ENCODE measurements at regions not wholly inside any gene's neighbourhood (a gene's known extent, or its start where the extent isn't known, plus 50 kb on each side); places are given as distances from the start of the nearest gene placed in this dataset.

DNA sequence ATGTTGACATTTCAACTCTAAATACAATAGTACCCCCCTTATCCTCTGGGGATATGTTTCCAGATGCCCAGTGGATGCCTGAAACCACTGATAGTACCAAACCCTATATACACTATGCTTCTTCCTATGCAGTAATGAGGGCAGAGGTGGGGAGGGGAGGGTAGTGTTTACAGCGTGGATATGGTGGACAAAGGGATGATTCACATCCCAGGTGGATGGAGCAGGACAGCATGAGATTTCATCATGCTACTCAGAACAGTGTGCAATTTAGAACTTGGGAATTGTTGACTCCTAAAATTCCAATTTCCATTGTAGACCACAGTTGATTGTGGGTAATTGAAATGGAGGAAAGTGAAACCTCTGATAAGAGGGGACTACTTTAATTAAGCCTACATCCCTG lies 75.4 kb downstream of the TSN start:
- Histone ChIP-seq H3K4me1 (ENCODE audit: control insufficient read depth in 5 of 5, insufficient read depth in 5 of 5, low read length in 5 of 5) (no peaks in the 10 kb centered on the region), H3K27ac (ENCODE audit: low read depth in 1 of 2, low read length in 1 of 2) (no peak overlapping the region), H3K27me3 (ENCODE audit: control insufficient read depth in 3 of 3, insufficient read depth in 3 of 3, low read length in 2 of 3) (no peaks in the 10 kb centered on the region), H3K9ac (ENCODE audit: insufficient read depth in 1 of 2, low read length in 2 of 2) (no peak overlapping the region), H3K9me3 (ENCODE audit: control insufficient read depth in 4 of 4, insufficient read depth in 3 of 4, low read length in 3 of 4) (no peaks in the 10 kb centered on the region), H3K4me3 (no peak overlapping the region), H3K36me3 (ENCODE audit: control insufficient read depth in 4 of 4, insufficient read depth in 4 of 4, low read length in 4 of 4) (no peaks in the 10 kb centered on the region)
- DNase-seq = no peak
- 91 to 92% methylated on average over 1 of the region's 1 CpG for WGBS, 2 donors
- ATAC-seq (ENCODE audit: insufficient read depth, low FRiP score) = no peak
- TF ChIP-seq, protein P1, sequence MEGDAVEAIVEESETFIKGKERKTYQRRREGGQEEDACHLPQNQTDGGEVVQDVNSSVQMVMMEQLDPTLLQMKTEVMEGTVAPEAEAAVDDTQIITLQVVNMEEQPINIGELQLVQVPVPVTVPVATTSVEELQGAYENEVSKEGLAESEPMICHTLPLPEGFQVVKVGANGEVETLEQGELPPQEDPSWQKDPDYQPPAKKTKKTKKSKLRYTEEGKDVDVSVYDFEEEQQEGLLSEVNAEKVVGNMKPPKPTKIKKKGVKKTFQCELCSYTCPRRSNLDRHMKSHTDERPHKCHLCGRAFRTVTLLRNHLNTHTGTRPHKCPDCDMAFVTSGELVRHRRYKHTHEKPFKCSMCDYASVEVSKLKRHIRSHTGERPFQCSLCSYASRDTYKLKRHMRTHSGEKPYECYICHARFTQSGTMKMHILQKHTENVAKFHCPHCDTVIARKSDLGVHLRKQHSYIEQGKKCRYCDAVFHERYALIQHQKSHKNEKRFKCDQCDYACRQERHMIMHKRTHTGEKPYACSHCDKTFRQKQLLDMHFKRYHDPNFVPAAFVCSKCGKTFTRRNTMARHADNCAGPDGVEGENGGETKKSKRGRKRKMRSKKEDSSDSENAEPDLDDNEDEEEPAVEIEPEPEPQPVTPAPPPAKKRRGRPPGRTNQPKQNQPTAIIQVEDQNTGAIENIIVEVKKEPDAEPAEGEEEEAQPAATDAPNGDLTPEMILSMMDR (IDR thresholded peaks at IDR 0.05; ENCODE audit: control extremely low read depth, extremely low read depth) = no peak

DNA sequence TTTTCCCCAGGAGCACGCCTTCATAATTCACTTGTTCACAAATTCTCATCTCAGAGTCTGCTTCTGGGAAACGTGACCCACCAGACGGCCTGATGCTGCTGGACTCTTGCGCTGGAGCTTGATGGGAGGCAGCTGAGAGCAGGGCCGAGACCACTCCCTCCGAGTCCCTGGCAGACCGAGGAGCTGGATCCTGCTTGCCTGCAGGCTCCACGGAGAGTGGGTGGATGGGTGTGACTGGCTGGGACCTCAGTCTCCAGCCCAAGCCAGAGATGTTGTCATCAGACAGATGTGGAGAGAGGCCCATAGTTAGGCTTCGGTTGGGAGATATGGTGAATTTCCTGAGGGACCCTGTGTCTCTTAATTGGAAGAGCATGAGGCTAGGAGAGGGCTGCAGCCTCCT lies 76.4 kb downstream of the TSN start:
- WGBS, 2 donors = 86 to 96% methylated on average over 9 of the region's 9 CpGs

DNA sequence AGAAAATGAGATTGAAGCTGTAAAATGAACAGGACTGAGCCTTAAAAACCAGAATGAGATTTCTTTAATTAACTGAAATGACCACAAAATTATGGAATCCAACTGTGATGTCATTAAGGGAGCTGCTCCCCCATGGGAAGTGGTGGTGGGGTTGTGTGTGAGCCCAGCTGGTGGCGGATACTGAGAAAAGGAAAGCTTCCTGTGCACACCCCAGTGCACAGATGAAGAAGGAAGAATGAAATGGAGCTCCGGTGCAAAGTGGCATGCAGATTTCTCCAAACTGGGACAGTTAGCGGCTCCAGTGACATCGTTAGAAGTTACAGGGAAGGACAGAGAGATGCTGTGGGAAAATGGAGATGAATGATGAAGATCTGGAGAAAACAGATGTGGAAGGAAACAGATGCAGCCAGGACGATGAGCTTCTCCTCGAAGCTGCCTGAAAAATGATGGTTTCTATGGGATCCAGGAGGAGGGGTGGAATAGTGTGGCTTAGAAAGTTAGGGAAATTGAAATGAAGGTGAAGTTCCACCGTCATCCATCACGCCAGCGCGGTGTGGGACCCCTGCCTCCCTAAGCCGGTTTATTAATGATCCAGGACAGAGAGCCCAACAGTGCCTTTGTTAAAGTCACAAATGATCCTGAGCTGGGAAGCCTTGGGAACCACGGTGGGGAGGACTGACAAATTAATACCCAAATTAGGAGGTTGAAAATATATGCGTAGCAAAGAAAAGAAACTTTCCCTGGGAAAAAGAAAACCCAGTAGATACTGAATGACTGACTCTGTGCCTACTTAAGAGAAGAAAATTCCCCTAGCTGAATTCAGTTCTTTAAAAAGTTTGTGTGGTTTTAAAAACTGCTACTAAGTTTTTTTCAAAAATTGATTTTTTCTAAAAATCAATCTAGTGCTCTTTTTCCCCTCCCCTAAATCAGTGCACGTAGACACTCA lies 77.2 kb downstream of the TSN start:
- TF ChIP-seq, protein P1 (IDR thresholded peaks at IDR 0.05; ENCODE audit: control extremely low read depth, extremely low read depth) = no peak
- no peak for ATAC-seq (ENCODE audit: insufficient read depth, low FRiP score)
- Histone ChIP-seq H3K27ac (ENCODE audit: low read depth in 1 of 2, low read length in 1 of 2) (no peak overlapping the region), H3K9ac (ENCODE audit: insufficient read depth in 1 of 2, low read length in 2 of 2) (no peak overlapping the region), H3K9me3 (ENCODE audit: control insufficient read depth in 4 of 4, insufficient read depth in 3 of 4, low read length in 3 of 4) (peaks cover 0 to 2% (median 0%) of the 10 kb centered on the region in 4 donors), H3K27me3 (ENCODE audit: control insufficient read depth in 3 of 3, insufficient read depth in 3 of 3, low read length in 2 of 3) (no peaks in the 10 kb centered on the region), H3K4me3 (no peak overlapping the region), H3K4me1 (ENCODE audit: control insufficient read depth in 5 of 5, insufficient read depth in 5 of 5, low read length in 5 of 5) (peaks cover 0 to 3% (median 0%) of the 10 kb centered on the region in 5 donors), H3K36me3 (ENCODE audit: control insufficient read depth in 4 of 4, insufficient read depth in 4 of 4, low read length in 4 of 4) (no peaks in the 10 kb centered on the region)
- 86 to 89% methylated on average over 14 of the region's 14 CpGs for WGBS, 2 donors
- no peak for DNase-seq

More for the DNA sequence above, 76.4 kb downstream of the TSN start:
- no peak overlapping the region for H3K4me3 ChIP-seq
- H3K27me3 ChIP-seq (ENCODE audit: control insufficient read depth in 3 of 3, insufficient read depth in 3 of 3, low read length in 2 of 3) = no peaks in the 10 kb centered on the region
- H3K9me3 ChIP-seq (ENCODE audit: control insufficient read depth in 4 of 4, insufficient read depth in 3 of 4, low read length in 3 of 4) = no peaks in the 10 kb centered on the region
- DNase-seq (no peak), ATAC-seq (ENCODE audit: insufficient read depth, low FRiP score) (no peak)
- no peak overlapping the region for H3K27ac ChIP-seq (ENCODE audit: low read depth in 1 of 2, low read length in 1 of 2)
- H3K36me3 ChIP-seq (ENCODE audit: control insufficient read depth in 4 of 4, insufficient read depth in 4 of 4, low read length in 4 of 4) = no peaks in the 10 kb centered on the region
- peaks cover 0 to 3% (median 0%) of the 10 kb centered on the region in 5 donors for H3K4me1 ChIP-seq (ENCODE audit: control insufficient read depth in 5 of 5, insufficient read depth in 5 of 5, low read length in 5 of 5)
- TF ChIP-seq, protein P1 (IDR thresholded peaks at IDR 0.05; ENCODE audit: control extremely low read depth, extremely low read depth) = no peak
- H3K9ac ChIP-seq (ENCODE audit: insufficient read depth in 1 of 2, low read length in 2 of 2) = no peak overlapping the region
